K562 (cell line): ENCODE measurements at regions not wholly inside any gene's neighbourhood (a gene's known extent, or its start where the extent isn't known, plus 50 kb on each side); places are given as distances from the start of the nearest gene placed in this dataset.

Experiments used
- ATAC-seq: fragments of 200-7000 bp; cut with Tn5 transposase; 3 replicates; pipeline ENCODE4 v1.9.1; 2020; ENCODE audit warnings: moderate library complexity
- BruUV-seq: library from RNA; stranded (reverse); fragments of 400-500 nt; replicated peaks from 2 replicates; lab custom pipeline; 2021; lab: Mats Ljungman, UMichigan
- CTCF ChIA-PET: fragments of 300-600 bp; formaldehyde crosslinking; extraction: SDS; loops from one replicate; lab custom pipeline; 2021; ENCODE audit warnings: low intra/inter-chr PET ratio; lab: Yijun Ruan, JAX
- POLR2A ChIA-PET: fragments of 300-600, 350-650 bp; sonication (Branson Sonifier 250); formaldehyde crosslinking; extraction: SDS; loops from one replicate; lab custom pipeline; 2021; ENCODE audit warnings: antibody characterized with exemption, inconsistent platforms; lab: Yijun Ruan, JAX
- DNase-seq, 4 experiments: peaks; one replicate each; pipeline versions ENCODE4 v3.0.0 to v3.0.0-alpha.2; 2011 to 2018; ENCODE audit warnings: low spot score in 3 of 4, mixed read lengths in 3 of 4; ENCODE audit errors: extremely low read depth in 1 of 4
- FAIRE-seq: peaks from 2 replicates; lab custom pipeline; 2011; peaks lifted over from hg19 to GRCh38; lab: Jason Lieb, UNC
- H2AFZ ChIP-seq: 2 replicates; pipeline ENCODE4 v1.6.0; 2011; ENCODE audit warnings: low read depth, low read length, control low read depth, inconsistent platforms
- H3K27ac ChIP-seq: fragments of 200-600 bp; 3 replicates; pipeline ENCODE4 v1.8.0; 2011; ENCODE audit warnings: low read depth, mild to moderate bottlenecking, control low read depth, inconsistent platforms, low read length, moderate library complexity, mixed read lengths; ENCODE audit errors: extremely low read depth
- H3K27me3 ChIP-seq, 2 experiments: fragments of 300-600 bp in 1 of 2; 2 replicates in 1 of 2; 3 replicates in 1 of 2; pipeline versions ENCODE4 v1.6.0 to v1.8.0; 2011; ENCODE audit warnings: inconsistent platforms in 2 of 2, low read length in 2 of 2, mild to moderate bottlenecking in 1 of 2, mixed read lengths in 1 of 2, moderate library complexity in 1 of 2; ENCODE audit not compliant: control insufficient read depth in 2 of 2, insufficient read depth in 2 of 2
- H3K36me3 ChIP-seq: fragments of 300-600 bp; 3 replicates; pipeline ENCODE4 v1.8.0; 2011; ENCODE audit warnings: mild to moderate bottlenecking, low read length, inconsistent platforms; ENCODE audit not compliant: control insufficient read depth, insufficient read depth
- H3K4me1 ChIP-seq, 2 experiments: fragments of 200-600 bp in 1 of 2; replicated peaks in 1 of 2; 2 replicates in 1 of 2; 3 replicates in 1 of 2; pipeline versions ENCODE4 v1.5.1 to v1.8.0; 2011; ENCODE audit warnings: inconsistent platforms in 2 of 2, low read length in 2 of 2, mild to moderate bottlenecking in 1 of 2, mixed read lengths in 1 of 2, moderate library complexity in 1 of 2; ENCODE audit not compliant: control insufficient read depth in 2 of 2, insufficient read depth in 2 of 2
- H3K4me2 ChIP-seq: 2 replicates; pipeline ENCODE4 v1.6.1; 2011; ENCODE audit warnings: low read length, control low read depth, inconsistent platforms, mixed read lengths; ENCODE audit not compliant: insufficient read depth
- H3K4me3 ChIP-seq: fragments of 200-600 bp; sonication (generic), shearing (Covaris generic); 2 replicates; pipeline ENCODE4 v1.5.1; 2016; ENCODE audit warnings: control low read depth, inconsistent platforms
- H3K79me2 ChIP-seq: fragments of 200-600 bp; 3 replicates; pipeline ENCODE4 v1.8.0; 2011; ENCODE audit warnings: low read length, inconsistent platforms; ENCODE audit not compliant: control insufficient read depth, insufficient read depth
- H3K9ac ChIP-seq, 2 experiments: 2 replicates each; pipeline versions ENCODE4 v1.6.0 to v1.6.1; 2011; ENCODE audit warnings: low read depth in 2 of 2, low read length in 2 of 2, control low read depth in 1 of 2, inconsistent platforms in 1 of 2, mild to moderate bottlenecking in 1 of 2, mixed read lengths in 1 of 2; ENCODE audit not compliant: insufficient read depth in 1 of 2
- H3K9me1 ChIP-seq: one replicate; pipeline ENCODE4 v1.6.0; 2011; ENCODE audit warnings: inconsistent platforms, mild to moderate bottlenecking, low read length, moderate library complexity; ENCODE audit not compliant: control insufficient read depth, insufficient read depth
- H3K9me3 ChIP-seq: replicated peaks from 2 replicates; pipeline ENCODE4 v1.5.1; 2011; ENCODE audit warnings: low read depth, low read length, inconsistent platforms; ENCODE audit not compliant: control insufficient read depth, insufficient read depth
- H4K20me1 ChIP-seq: replicated peaks from 2 replicates; pipeline ENCODE4 v1.6.1; 2011; ENCODE audit warnings: low read length, inconsistent platforms, mixed read lengths; ENCODE audit not compliant: control insufficient read depth, insufficient read depth
- ATF2 ChIP-seq: sonication (generic); formaldehyde crosslinking; IDR thresholded peaks from 2 replicates; pipeline ENCODE4 v1.8.1; 2022; ENCODE audit warnings: missing genetic modification reagents
- CHAMP1 ChIP-seq: fragments of 450-650 bp; IDR thresholded peaks from 2 replicates; pipeline ENCODE4 v1.6.1; 2016; ENCODE audit warnings: mild to moderate bottlenecking
- IFI16 ChIP-seq: fragments of 250-450 bp; sonication (Bioruptor Pico); IDR thresholded peaks from 2 replicates; pipeline ENCODE4 v2.1.2; 2022; ENCODE audit warnings: mild to moderate bottlenecking, inconsistent platforms
- JUND ChIP-seq, 2 experiments: IDR thresholded peaks; 2 replicates in 1 of 2; 3 replicates in 1 of 2; pipeline ENCODE4 v1.6.1; 2011; ENCODE audit warnings: borderline replicate concordance in 2 of 2, low read depth in 2 of 2, low read length in 2 of 2, improper control_type of control experiment in 1 of 2, missing biosample characterization in 1 of 2, missing genetic modification characterization in 1 of 2, missing genetic modification reagents in 1 of 2
- L3MBTL2 ChIP-seq: fragments of 450-650 bp; IDR thresholded peaks from 2 replicates; pipeline ENCODE4 v1.6.1; 2016; ENCODE audit warnings: mild to moderate bottlenecking, moderate library complexity
- NFE2 ChIP-seq: IDR thresholded peaks from 2 replicates; pipeline ENCODE4 v1.6.1; 2014; ENCODE audit warnings: antibody characterized with exemption, low read depth
- RHOXF2B ChIP-seq: fragments of 250-450 bp; sonication (Bioruptor Pico); conservative IDR thresholded peaks from 2 replicates; pipeline ENCODE4 v1.5.1; 2021
- SRSF7 ChIP-seq: fragments of 200-400 bp; formaldehyde crosslinking; optimal IDR thresholded peaks from 2 replicates; pipeline ENCODE3; 2017; ENCODE audit warnings: mild to moderate bottlenecking, low read depth, low read length
- THAP12 ChIP-seq: fragments of 250-450 bp; sonication (Bioruptor Pico); IDR thresholded peaks from 2 replicates; pipeline ENCODE4 v1.9.0; 2021; ENCODE audit warnings: mild to moderate bottlenecking, inconsistent platforms
- ZNF274 ChIP-seq: IDR thresholded peaks from 2 replicates; pipeline ENCODE4 v1.6.1; 2011; ENCODE audit warnings: low read depth, mild to moderate bottlenecking, low read length, moderate library complexity, borderline replicate concordance
- WGBS: fragments of 100-300 bp; shearing (Covaris generic); methylation state at CpG from one replicate; pipeline ENCODE4 v1.1.6; 2016; ENCODE audit warnings: low coverage, mixed read lengths; ENCODE audit not compliant: insufficient coverage; ENCODE audit errors: missing lambda C conversion rate; 5-methylcytosine and 5-hydroxymethylcytosine counted together
- in situ Hi-C: fragments of 300-500 bp; cut with MboI; formaldehyde crosslinking; loops from 4 replicates; pipeline ENCODE4 v1.15.0; 2018; ENCODE audit warnings: inconsistent platforms, mixed read lengths
- intact Hi-C: fragments of 100-400 bp; cut with micrococcal nuclease; formaldehyde crosslinking; loops from 2 replicates; pipeline ENCODE4 v1.14.2; 2022
- TF ChIP-seq, protein P1 (sequence below): fragments of 250-450 bp; sonication (Bioruptor Pico); IDR thresholded peaks from 2 replicates; pipeline ENCODE4 v1.8.0; 2022; ENCODE audit warnings: moderate library complexity, mild to moderate bottlenecking, inconsistent platforms
- TF ChIP-seq, protein P2 (sequence below): fragments of 450-650 bp; IDR thresholded peaks from 2 replicates; pipeline ENCODE4 v1.6.1; 2018; ENCODE audit warnings: mild to moderate bottlenecking, low read depth; ENCODE audit not compliant: partially characterized antibody

DNA sequence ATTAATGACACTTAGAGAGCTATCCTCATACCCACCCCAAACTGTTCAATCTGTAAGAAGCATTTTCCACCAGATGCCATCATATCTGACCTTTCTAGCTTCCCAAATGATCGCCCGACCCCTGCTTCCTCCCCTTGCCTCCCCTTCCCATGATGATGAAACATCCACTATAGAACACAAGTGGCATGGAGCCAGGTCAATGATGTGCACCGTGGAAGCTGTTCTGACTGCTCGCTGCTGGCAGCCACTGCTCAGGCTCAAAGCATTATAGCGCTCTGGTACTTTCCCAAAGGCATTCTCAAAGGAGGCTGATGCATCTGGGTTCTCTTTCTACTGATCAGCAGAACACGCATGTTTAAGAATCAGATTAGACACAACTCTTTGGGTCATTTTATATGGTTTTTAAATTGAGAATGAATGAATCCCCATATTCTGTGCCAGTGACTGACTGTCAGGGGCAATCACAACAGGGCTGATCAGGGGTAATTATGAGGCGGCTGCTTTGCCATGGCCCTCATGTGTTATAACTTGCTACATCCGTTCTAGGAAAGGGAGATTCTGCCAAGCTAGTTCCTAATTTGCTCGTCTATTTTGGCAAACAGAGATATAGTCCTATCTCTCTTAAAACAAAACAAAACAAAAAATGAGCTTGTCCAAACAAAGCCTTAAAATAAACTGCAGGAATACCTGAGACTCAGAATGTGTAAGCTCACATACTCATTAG is 343.7 kb downstream of the ENC1 start:
- Histone ChIP-seq H3K79me2 (no peaks in the 10 kb centered on the region), H3K27me3 (no peaks in the 10 kb centered on the region; a peak in 1 of 5 replicates), H4K20me1 (no peaks in the 10 kb centered on the region), H3K9me1 (no peaks in the 10 kb centered on the region), H3K4me2 (no peak overlapping the region), H2AFZ (no peak overlapping the region), H3K36me3 (no peaks in the 10 kb centered on the region), H3K4me3 (no peak overlapping the region), H3K9me3 (no peaks in the 10 kb centered on the region), H3K9ac (no peak overlapping the region), H3K4me1 (no peaks in the 10 kb centered on the region), H3K27ac (no peak overlapping the region)
- DNase-seq (no peak), FAIRE-seq (no peak), ATAC-seq (no peak)
- no TSS peak for BruUV-seq
- CTCF ChIA-PET, result no interaction called here
- in situ Hi-C loops, result no loop called here
- WGBS, result 9% methylated on average over 9 of the region's 9 CpGs
- TF ChIP-seq JUND (IDR thresholded peaks at IDR 0.05; ENCODE audit: borderline replicate concordance, low read depth, low read length), result no peak
- TF ChIP-seq JUND (tag; IDR thresholded peaks at IDR 0.05; ENCODE audit: borderline replicate concordance, low read depth, low read length), result no peak
- TF ChIP-seq NFE2, result no peak
- no peak for TF ChIP-seq L3MBTL2
- no peak for TF ChIP-seq ZNF274
- no peak for TF ChIP-seq THAP12
- TF ChIP-seq, protein P1, sequence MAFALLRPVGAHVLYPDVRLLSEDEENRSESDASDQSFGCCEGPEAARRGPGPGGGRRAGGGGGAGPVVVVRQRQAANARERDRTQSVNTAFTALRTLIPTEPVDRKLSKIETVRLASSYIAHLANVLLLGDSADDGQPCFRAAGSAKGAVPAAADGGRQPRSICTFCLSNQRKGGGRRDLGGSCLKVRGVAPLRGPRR (CRISPR knock-in tag), result no peak
- TF ChIP-seq, protein P2, sequence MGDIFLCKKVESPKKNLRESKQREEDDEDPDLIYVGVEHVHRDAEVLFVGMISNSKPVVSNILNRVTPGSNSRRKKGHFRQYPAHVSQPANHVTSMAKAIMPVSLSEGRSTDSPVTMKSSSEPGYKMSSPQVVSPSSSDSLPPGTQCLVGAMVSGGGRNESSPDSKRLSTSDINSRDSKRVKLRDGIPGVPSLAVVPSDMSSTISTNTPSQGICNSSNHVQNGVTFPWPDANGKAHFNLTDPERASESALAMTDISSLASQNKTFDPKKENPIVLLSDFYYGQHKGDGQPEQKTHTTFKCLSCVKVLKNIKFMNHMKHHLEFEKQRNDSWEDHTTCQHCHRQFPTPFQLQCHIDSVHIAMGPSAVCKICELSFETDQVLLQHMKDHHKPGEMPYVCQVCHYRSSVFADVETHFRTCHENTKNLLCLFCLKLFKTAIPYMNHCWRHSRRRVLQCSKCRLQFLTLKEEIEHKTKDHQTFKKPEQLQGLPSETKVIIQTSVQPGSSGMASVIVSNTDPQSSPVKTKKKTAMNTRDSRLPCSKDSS, result no peak
- no peak for TF ChIP-seq RHOXF2B (CRISPR knock-in tag)
- TF ChIP-seq SRSF7, result no peak
- TF ChIP-seq ATF2 (CRISPR knock-in tag), result no peak
- TF ChIP-seq IFI16 (CRISPR knock-in tag), result no peak
- TF ChIP-seq CHAMP1, result no peak
- POLR2A ChIA-PET, result no interaction called here
- intact Hi-C loops, result no loop called here
